ENCODE measurements at regions not wholly inside any gene's neighbourhood (a gene's known extent, or its start where the extent isn't known, plus 50 kb on each side); places are given as distances from the start of the nearest gene placed in this dataset.
"Not testable (repeated sequence)": the region's sequence is repeated elsewhere in the genome, so short reads cannot be mapped to it uniquely, and the experiment has no call there.

DNA sequence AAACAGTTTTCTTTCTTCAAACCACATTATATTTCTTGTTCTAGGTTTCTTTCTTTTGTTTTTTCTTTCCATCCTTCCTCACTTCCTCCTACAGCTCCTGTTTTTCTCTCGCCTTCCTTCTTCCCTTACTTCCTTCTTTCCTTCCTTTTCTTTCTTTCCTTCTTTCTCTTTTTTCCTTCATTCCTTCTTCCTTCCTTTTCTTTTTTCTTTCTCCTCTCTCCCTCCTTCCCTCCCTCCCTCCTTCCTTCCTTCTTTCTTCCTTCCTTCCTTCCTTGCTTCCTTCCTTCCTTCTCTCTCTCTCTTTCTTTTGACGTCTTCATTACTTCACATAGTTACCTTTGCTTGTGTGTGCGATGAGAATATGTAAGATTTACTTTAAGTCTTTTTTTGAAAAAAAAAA is 470.0 kb upstream of the FSIP2 start:
- Histone ChIP-seq H3K36me3 (ENCODE audit: control insufficient read depth, insufficient read depth, low read length) (no peaks in the 10 kb centered on the region), H3K4me3 (ENCODE audit: low read length) (no peak overlapping the region), H3K27me3 (ENCODE audit: control insufficient read depth, insufficient read depth, low read length, poor library complexity, severe bottlenecking) (no peaks in the 10 kb centered on the region), H3K9me3 (ENCODE audit: control insufficient read depth, low read length) (no peaks in the 10 kb centered on the region), H3K27ac (ENCODE audit: low read depth, low read length) (no peak overlapping the region), H3K9ac (ENCODE audit: extremely low read depth, low read length, poor library complexity, severe bottlenecking) (no peak overlapping the region), H3K4me1 (ENCODE audit: control insufficient read depth, insufficient read depth, low read length) (no peaks in the 10 kb centered on the region)
- Mint-ChIP-seq H3K4me3 (no peak overlapping the region), H3K27ac (no peak overlapping the region), H3K27me3 (ENCODE audit: insufficient read depth) (no peaks in the 10 kb centered on the region), H3K9me3 (peaks cover 2% of the 10 kb centered on the region), H3K4me1 (no peaks in the 10 kb centered on the region), H3K36me3 (ENCODE audit: low read depth) (no peaks in the 10 kb centered on the region)
- 93 to 100% methylated on average over 1 of the region's 3 CpGs for WGBS, 2 experiments (ENCODE audit: insufficient coverage in 1 of 2, insufficient read length in 1 of 2)
- no peak for DNase-seq
- TF ChIP-seq CTCF (conservative IDR thresholded peaks at IDR 0.05) = no peak

DNA sequence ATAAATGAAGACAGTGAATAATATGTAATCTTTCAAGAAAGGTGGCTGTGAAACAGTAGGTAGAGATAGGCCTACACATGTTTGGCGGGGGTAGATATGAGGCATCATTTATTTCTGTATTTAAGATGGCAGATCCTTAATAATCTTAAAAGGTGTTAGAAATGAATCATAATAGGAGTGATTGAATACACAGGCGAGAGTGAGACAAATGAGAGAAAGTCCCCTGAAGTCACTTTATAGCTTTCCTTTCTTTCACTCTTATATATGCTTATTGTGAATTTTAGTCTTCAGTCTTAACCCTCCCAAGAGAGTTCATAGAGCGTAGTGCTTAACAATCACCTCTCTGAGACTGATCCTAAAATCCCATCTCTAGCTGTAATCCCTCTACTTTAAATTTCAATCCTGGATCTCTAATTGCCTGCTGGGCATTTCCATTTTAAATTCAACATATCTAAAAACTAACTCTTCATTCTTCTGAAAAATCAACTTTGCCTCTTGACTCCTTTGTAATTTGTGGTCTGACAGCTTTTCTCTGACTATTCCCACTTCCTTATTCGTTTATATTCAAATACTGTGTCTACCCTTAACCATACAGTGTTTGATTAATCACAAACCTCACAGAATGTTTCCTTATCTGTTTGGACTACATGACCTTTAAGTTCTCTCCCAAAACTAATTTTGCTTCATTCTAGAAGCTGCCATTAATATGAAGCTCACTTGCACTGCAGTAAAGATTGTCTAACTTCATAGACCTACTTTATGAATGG is 463.7 kb upstream of the FSIP2 start:
- Histone ChIP-seq H3K27ac (ENCODE audit: low read depth, low read length) (no peak overlapping the region), H3K36me3 (ENCODE audit: control insufficient read depth, insufficient read depth, low read length) (no peaks in the 10 kb centered on the region), H3K4me1 (ENCODE audit: control insufficient read depth, insufficient read depth, low read length) (no peaks in the 10 kb centered on the region), H3K9me3 (ENCODE audit: control insufficient read depth, low read length) (no peaks in the 10 kb centered on the region), H3K9ac (ENCODE audit: extremely low read depth, low read length, poor library complexity, severe bottlenecking) (no peak overlapping the region), H3K27me3 (ENCODE audit: control insufficient read depth, insufficient read depth, low read length, poor library complexity, severe bottlenecking) (no peaks in the 10 kb centered on the region), H3K4me3 (ENCODE audit: low read length) (no peak overlapping the region)
- Mint-ChIP-seq H3K27me3 (ENCODE audit: insufficient read depth) (no peaks in the 10 kb centered on the region), H3K4me3 (no peak overlapping the region), H3K9me3 (no peaks in the 10 kb centered on the region), H3K27ac (no peak overlapping the region), H3K36me3 (ENCODE audit: low read depth) (no peaks in the 10 kb centered on the region), H3K4me1 (no peaks in the 10 kb centered on the region)
- 86 to 89% methylated on average over 3 of the region's 4 CpGs for WGBS, 2 experiments (ENCODE audit: insufficient coverage in 1 of 2, insufficient read length in 1 of 2)
- no peak for TF ChIP-seq CTCF (conservative IDR thresholded peaks at IDR 0.05)
- DNase-seq = no peak

GRCh38 chr2:185275979-185276378 is 462.6 kb upstream of the FSIP2 start:
- H3K27me3 ChIP-seq (ENCODE audit: control insufficient read depth, insufficient read depth, low read length, poor library complexity, severe bottlenecking); H3K27ac Mint-ChIP-seq; H3K36me3 Mint-ChIP-seq (ENCODE audit: low read depth); DNase-seq; H3K9me3 Mint-ChIP-seq; H3K27ac ChIP-seq (ENCODE audit: low read depth, low read length); H3K4me3 ChIP-seq (ENCODE audit: low read length); H3K9ac ChIP-seq (ENCODE audit: extremely low read depth, low read length, poor library complexity, severe bottlenecking); H3K4me1 ChIP-seq (ENCODE audit: control insufficient read depth, insufficient read depth, low read length); H3K4me3 Mint-ChIP-seq; H3K4me1 Mint-ChIP-seq; H3K9me3 ChIP-seq (ENCODE audit: control insufficient read depth, low read length); H3K27me3 Mint-ChIP-seq (ENCODE audit: insufficient read depth); H3K36me3 ChIP-seq (ENCODE audit: control insufficient read depth, insufficient read depth, low read length): not testable (repeated sequence)
- WGBS, 2 experiments (ENCODE audit: insufficient coverage in 1 of 2, insufficient read length in 1 of 2) = 91 to 93% methylated on average over 2 to 3 of the region's 3 CpGs

DNA sequence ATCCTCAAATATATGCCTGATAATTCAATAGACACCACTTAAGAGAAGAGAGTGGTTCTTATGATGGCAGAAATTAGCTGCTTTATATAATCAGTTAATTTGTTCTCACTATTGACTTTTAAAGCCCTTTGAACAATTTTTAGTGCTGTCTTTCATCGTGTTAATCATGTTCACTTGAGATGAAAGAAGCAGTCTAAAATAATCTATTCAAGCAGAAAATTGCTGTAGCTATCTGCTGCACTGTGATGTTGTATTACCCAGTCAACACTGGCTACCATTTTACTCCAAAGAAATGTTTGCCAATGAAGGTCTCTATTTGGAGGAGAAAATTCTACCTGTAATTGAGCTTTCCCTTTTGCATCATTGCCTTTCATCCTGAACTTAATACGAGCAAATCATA is 459.8 kb upstream of the FSIP2 start:
- H3K27ac ChIP-seq (ENCODE audit: low read depth, low read length) = no peak overlapping the region
- H3K27me3 Mint-ChIP-seq (ENCODE audit: insufficient read depth) = no peaks in the 10 kb centered on the region
- no peaks in the 10 kb centered on the region for H3K9me3 ChIP-seq (ENCODE audit: control insufficient read depth, low read length)

More for the DNA sequence above, 459.8 kb upstream of the FSIP2 start:
- H3K4me3 ChIP-seq (ENCODE audit: low read length) = no peak overlapping the region
- no peaks in the 10 kb centered on the region for H3K9me3 Mint-ChIP-seq
- no peaks in the 10 kb centered on the region for H3K36me3 Mint-ChIP-seq (ENCODE audit: low read depth)
- no peak overlapping the region for H3K9ac ChIP-seq (ENCODE audit: extremely low read depth, low read length, poor library complexity, severe bottlenecking)
- WGBS, 2 experiments (ENCODE audit: insufficient coverage in 1 of 2, insufficient read length in 1 of 2) = 94 to 100% methylated on average over 1 of the region's 2 CpGs
- H3K4me1 Mint-ChIP-seq = no peaks in the 10 kb centered on the region
- no peaks in the 10 kb centered on the region for H3K27me3 ChIP-seq (ENCODE audit: control insufficient read depth, insufficient read depth, low read length, poor library complexity, severe bottlenecking)
- no peak overlapping the region for H3K27ac Mint-ChIP-seq
- H3K4me1 ChIP-seq (ENCODE audit: control insufficient read depth, insufficient read depth, low read length) = no peaks in the 10 kb centered on the region
- no peaks in the 10 kb centered on the region for H3K36me3 ChIP-seq (ENCODE audit: control insufficient read depth, insufficient read depth, low read length)
- no peak for DNase-seq
- no peak overlapping the region for H3K4me3 Mint-ChIP-seq
- TF ChIP-seq CTCF (conservative IDR thresholded peaks at IDR 0.05) = no peak
